ENCODE measurements at regions not wholly inside any gene's neighbourhood (a gene's known extent, or its start where the extent isn't known, plus 50 kb on each side); places are given as distances from the start of the nearest gene placed in this dataset.
"Not testable (repeated sequence)": the region's sequence is repeated elsewhere in the genome, so short reads cannot be mapped to it uniquely, and the experiment has no call there.

- no peak for DNase-seq
Measured at GRCh38 chr2:129188451-129188850, 791.0 kb upstream of the RAB6C start.

- no peak for DNase-seq
Measured at GRCh38 chr2:129189617-129190319, 789.7 kb upstream of the RAB6C start.

DNA sequence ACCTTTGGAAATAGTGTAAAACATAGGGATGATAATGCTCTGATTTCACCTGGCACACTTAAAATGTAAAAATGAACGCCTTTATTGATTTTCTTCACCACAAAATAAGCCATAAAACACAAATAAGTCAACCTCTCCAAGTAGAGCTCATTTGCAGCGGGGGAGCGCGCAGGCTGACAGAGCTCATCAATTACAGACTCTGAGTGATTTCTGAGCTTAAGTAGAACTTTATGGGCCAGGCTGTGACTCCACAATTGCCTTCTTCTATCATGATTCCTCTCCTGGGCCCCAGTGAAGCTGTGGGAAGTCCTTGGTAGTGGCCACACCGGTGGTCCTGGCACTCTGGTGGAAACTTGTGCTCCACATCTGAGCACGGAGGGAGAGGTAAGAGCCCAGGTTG, 789.0 kb upstream of the RAB6C start:
- DNase-seq, result no peak

GRCh38 chr2:129191530-129191929, 787.9 kb upstream of the RAB6C start:
- no peak for DNase-seq

- DNase-seq, result no peak
Measured at GRCh38 chr2:129192117-129192516, 787.3 kb upstream of the RAB6C start.

DNA sequence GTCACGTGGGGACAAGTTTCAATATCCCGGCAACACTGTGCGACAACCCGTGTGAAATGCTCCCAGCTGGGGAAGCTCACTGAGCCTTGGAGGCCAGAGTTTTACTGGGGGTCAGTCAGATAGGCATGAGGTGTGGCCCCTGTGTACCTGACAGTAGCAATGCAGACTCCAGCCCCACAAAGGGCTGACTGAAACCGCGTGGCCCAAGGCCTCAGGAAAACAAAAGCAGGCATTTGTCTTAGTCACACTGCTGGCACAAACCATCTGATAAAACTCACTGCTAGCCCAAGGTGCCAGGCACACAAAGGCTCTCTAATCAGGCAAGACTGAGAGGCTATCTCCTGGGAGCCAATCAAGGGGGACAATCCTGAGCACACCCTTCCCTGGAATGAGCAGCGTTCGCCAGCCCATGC, 786.6 kb upstream of the RAB6C start:
- no peak for DNase-seq

- no peak for DNase-seq
Measured at GRCh38 chr2:129193961-129194360, 785.5 kb upstream of the RAB6C start.

- no peak for DNase-seq
Measured at GRCh38 chr2:129199501-129199900, 780.0 kb upstream of the RAB6C start.

DNA sequence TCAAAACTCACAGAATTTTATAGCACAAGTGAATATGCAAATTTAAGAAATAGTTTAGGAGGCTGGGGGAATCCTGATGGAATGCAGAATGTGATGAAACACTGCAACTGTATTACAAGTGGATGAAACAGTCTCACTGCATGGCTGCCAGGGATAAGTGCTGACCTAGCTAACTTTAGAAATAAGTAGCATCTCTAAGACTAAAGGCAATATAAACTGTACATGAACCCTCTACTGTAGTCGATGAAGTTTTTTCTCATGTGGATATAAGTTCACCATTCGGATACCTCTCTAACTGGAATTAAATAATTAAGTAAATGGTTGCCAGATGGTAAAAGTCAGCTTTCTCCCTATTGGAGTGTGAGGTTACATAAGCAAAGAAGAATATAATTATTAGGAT, 777.8 kb upstream of the RAB6C start:
- DNase-seq, result no peak

DNA sequence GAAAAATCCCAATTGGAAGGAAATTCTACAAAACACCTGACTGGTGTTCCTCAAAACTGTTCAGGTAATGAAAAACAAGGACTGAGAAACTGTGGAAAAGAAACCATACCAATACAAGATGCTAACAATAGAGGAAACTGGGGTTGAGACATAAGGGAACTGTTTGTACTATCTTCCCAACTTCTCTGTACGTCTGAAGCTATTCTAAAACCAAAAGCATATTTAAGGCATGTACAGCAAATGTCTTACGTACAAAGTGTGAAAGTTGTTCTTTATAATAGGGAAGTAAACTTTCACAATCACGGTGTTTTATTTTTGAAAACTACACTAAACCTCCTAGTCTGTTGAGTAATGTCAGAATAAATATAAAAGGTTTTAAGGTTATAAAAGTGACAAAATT, 776.1 kb upstream of the RAB6C start:
- DNase-seq, result no peak

GRCh38 chr2:129204581-129204980, 774.9 kb upstream of the RAB6C start:
- DNase-seq, result not testable (repeated sequence)

DNA sequence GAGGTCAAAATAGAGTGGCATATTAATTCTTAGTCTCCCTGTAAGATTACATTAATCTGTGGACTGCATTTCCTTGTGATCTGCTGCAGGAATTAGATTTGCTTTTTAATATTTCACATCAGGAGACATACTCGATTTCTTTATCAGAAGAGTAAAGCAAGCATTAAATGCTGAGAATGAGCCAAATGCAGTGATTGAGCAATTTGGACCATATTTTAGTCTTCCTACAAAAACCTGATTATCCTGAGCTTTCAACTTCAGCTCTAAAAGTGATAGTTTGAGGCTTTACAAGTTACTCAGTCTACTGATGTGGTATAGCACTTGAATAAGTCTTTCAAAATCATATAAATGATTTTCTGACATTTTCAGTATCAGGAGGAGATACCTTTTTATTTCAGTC, 774.3 kb upstream of the RAB6C start:
- no peak for DNase-seq

DNA sequence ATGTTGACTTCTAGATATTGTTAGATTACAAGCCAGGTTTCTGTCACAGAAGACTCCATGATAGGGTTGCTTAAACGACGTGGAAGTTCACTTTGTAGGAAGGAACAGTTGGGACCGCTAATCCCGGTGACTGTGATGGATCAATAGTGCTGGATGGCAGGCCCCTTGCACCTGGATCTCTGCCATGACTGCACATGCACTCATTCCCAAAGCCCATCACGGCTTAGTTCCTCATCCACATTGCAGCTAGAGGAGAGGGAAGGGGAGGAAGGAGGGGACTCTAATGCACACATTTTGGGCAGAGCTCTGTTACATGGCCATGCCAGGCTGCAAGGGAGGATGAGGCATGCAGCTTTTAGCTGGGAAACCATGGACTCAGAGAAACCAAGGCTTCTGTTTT, 773.7 kb upstream of the RAB6C start:
- no peak for DNase-seq

- no peak for DNase-seq
Measured at GRCh38 chr2:129212299-129212958, 767.0 kb upstream of the RAB6C start.

DNA sequence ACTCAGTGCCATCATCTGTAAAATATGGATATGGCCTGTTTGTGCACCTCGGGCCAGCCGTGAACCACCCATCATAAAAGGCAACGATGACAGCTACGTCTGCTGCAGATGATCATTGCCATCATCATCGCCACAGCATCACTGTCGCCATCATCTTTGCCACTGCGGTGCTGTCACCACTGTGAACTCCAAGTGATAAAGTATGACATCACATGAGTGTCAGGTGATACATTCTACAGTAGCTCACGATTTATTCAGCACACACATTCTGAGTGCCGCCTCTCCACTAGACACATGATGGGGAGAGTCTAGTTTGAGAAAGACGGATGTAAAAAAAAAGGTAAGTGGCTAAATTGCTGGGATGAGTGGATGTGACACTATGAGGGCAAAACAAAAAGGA, 755.4 kb upstream of the RAB6C start:
- DNase-seq, result no peak

DNA sequence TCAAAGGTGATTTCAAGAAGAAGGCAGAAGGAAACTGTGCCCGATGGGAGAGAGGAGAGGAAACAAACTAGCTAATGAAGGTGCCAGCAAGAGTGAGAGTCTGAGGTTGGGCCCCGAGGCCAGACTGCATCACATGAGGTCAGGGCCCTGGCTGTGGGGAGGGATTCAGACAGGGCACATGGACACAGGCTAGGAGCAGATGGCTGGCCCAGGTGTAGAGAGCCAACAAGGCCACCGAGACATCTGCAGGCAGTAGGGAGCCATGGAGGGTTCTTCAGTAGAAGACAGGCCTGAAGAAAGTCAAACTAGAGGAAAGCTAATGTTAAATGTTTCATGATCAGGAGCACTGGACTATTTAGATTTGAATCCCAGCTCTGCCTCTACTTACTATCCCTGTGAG, 755.0 kb upstream of the RAB6C start:
- DNase-seq, result no peak

- DNase-seq, result no peak
Measured at GRCh38 chr2:129229196-129229595, 750.3 kb upstream of the RAB6C start.

- no peak for DNase-seq
Measured at GRCh38 chr2:129229830-129230441, 749.5 kb upstream of the RAB6C start.

GRCh38 chr2:129231924-129232323, 747.5 kb upstream of the RAB6C start:
- DNase-seq, result no peak

DNA sequence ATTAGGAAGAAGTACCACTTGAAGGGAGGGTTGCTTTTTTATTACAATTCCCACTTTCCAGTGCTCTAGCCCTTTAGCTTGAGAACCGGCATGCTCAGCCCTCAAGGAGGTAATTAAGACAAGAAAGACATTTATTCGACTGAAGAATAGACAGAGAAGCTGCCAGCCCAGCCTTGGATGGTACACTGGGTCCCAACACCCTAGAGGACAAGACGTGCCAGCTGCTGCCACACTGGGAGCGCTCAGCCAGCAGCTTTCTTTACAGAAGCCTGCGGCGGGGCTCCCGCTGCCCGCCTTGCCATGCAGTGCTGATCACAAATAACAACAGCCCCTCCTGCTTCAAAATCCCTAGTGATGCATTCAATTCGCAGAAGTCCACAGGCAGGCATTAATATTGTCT, 746.3 kb upstream of the RAB6C start:
- DNase-seq, result no peak

DNA sequence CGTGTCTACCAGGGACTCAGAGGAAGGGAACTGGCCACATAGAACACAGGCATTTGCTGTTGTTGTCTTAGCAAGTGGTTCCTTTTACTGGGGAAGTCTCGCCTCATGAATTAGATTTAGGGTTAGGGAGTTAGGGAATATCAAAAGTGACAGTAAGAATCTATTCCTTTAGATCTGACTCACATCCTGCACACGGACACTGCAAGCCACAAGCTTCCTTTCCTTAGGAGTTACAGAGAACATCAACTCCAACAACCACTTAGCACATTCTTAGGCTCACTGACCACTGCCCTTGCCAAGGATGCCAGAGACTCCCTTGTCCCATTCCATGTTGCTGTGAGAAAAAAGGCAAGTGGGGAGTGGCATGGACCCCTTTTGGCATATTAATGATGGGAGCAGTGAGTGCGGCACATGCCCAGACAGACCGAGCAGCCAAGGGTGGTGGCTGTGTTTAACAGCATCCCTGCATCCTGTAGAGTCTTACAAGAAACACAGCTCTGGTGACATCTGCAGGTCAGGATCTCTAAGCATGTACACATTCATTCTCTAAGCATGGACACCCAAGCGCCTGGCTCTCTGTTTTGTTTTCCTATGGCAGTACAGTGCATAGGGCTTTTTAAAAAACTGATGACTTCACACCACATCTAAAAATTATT, 745.6 kb upstream of the RAB6C start:
- peak; percentile 2 for DNase-seq

- DNase-seq, result no peak
Measured at GRCh38 chr2:129236601-129237000, 742.9 kb upstream of the RAB6C start.

GRCh38 chr2:129237966-129238725, 741.3 kb upstream of the RAB6C start:
- DNase-seq, result no peak

Measured in NCI-H345 (cell line).